ENCODE measurements at regions not wholly inside any gene's neighbourhood (a gene's known extent, or its start where the extent isn't known, plus 50 kb on each side); places are given as distances from the start of the nearest gene placed in this dataset.

DNA sequence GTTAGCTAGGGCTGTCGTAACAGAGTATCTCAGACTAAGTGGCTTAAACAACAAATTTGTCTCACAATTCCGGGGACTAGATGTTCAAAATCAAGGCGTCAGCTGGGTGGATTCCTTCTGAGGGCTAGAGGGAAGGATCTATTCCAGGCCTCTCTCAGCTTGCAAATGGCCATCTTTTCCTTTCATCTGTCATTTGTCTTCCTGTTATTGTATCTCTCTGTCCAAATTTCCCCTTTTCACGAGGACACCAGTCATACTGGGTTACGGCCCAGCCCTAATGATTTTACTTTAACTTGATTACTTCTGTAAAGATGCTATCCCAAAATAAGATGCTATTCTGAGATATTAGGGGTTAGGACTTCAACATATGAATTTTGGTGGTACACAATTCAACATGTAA lies 119.0 kb upstream of the CPSF6 start:
- no peak for DNase-seq
- ATAC-seq = no peak
- Mint-ChIP-seq H3K9me3 (no peaks in the 10 kb centered on the region), H3K4me3 (no peak overlapping the region), H3K27ac (no peak overlapping the region), H3K4me1 (ENCODE audit: low read depth) (no peaks in the 10 kb centered on the region), H3K27me3 (peaks cover 4% of the 10 kb centered on the region), H3K36me3 (ENCODE audit: low read depth) (no peaks in the 10 kb centered on the region)
- TF ChIP-seq, protein P1, sequence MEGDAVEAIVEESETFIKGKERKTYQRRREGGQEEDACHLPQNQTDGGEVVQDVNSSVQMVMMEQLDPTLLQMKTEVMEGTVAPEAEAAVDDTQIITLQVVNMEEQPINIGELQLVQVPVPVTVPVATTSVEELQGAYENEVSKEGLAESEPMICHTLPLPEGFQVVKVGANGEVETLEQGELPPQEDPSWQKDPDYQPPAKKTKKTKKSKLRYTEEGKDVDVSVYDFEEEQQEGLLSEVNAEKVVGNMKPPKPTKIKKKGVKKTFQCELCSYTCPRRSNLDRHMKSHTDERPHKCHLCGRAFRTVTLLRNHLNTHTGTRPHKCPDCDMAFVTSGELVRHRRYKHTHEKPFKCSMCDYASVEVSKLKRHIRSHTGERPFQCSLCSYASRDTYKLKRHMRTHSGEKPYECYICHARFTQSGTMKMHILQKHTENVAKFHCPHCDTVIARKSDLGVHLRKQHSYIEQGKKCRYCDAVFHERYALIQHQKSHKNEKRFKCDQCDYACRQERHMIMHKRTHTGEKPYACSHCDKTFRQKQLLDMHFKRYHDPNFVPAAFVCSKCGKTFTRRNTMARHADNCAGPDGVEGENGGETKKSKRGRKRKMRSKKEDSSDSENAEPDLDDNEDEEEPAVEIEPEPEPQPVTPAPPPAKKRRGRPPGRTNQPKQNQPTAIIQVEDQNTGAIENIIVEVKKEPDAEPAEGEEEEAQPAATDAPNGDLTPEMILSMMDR (IDR thresholded peaks at IDR 0.05) = no peak
- intact Hi-C loops (cut with micrococcal nuclease) = no loop called here
- POLR2A ChIA-PET = no interaction called here
- CTCF ChIA-PET = no interaction called here

DNA sequence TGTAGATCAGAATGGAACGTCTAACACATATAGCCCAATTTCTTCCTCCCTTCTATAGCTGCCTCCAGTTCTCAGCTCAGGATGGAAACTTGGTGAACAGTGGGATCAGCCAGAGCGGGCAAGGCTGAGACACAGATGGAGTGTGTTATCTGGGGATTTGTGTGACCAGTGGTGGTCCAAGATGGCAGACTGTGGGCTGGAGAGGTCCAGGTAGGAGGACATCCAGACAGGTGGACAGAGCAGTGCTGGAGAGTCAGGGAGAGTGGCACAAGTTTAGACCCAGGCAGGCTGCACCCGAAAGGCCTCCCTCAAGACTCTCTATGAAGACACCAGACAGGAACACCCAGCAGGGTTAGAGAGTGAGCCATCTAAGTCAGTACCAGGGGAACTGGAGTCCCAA lies 116.1 kb upstream of the CPSF6 start:
- no peaks in the 10 kb centered on the region for H3K36me3 Mint-ChIP-seq (ENCODE audit: low read depth)
- H3K27ac Mint-ChIP-seq = no peak overlapping the region
- no peaks in the 10 kb centered on the region for H3K9me3 Mint-ChIP-seq
- DNase-seq (no peak), ATAC-seq (no peak)
- ChIA-PET POLR2A (no interaction called here), CTCF (interaction anchor here (1.1 kb wide), 1 partner anchor 22 kb away, joined by 6 read pairs; no protein-coding TSS in a partner anchor)
- H3K27me3 Mint-ChIP-seq = peaks cover 4% of the 10 kb centered on the region
- no peaks in the 10 kb centered on the region for H3K4me1 Mint-ChIP-seq (ENCODE audit: low read depth)
- TF ChIP-seq, protein P1 (IDR thresholded peaks at IDR 0.05) = no peak
- H3K4me3 Mint-ChIP-seq = no peak overlapping the region
- intact Hi-C loops (cut with micrococcal nuclease) = no loop called here

DNA sequence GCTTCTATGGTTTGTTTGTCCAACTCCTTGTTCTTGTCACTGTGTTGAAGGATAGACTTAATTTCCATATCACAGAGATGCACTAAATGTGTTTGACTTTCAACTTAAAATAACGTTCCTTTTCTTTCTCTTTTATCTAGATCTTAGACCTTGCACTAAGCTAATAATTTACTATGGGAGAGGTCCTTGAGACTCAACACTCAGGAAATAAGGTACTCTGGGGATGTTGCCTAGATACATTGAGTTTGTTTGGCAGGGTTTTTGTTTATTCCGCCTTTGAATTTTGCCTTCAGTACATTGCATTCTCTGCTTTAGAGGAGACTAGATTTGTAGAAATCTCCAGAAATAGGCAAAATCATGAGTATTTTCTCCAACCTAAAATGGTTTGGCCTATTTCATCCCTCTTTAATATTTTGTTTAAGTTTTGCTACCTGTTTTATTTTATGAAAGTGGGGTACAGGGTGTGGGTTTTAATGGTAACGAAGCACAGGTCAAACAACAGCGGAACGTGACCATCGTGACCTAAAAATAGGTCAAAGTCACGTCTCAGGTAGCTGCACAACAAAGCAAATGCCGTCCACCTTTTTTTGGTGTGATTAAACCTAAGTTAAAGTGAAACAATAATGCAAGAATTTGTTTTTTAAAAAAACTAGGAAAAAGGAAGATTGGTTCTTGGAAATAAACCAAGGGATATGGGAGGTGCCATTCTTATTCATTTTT lies 115.3 kb upstream of the CPSF6 start:
- ChIA-PET POLR2A (interaction anchor here (0.6 kb wide), 1 partner anchor 33 kb away, joined by 3 read pairs; no protein-coding TSS in a partner anchor), CTCF (no interaction called here)
- TF ChIP-seq, protein P1 (IDR thresholded peaks at IDR 0.05) = no peak
- ATAC-seq (no peak), DNase-seq (no peak)
- Mint-ChIP-seq H3K36me3 (ENCODE audit: low read depth) (no peaks in the 10 kb centered on the region), H3K9me3 (no peaks in the 10 kb centered on the region), H3K27me3 (peaks cover 4% of the 10 kb centered on the region), H3K4me3 (no peak overlapping the region), H3K27ac (no peak overlapping the region), H3K4me1 (ENCODE audit: low read depth) (no peaks in the 10 kb centered on the region)
- intact Hi-C loops (cut with micrococcal nuclease) = no loop called here

DNA sequence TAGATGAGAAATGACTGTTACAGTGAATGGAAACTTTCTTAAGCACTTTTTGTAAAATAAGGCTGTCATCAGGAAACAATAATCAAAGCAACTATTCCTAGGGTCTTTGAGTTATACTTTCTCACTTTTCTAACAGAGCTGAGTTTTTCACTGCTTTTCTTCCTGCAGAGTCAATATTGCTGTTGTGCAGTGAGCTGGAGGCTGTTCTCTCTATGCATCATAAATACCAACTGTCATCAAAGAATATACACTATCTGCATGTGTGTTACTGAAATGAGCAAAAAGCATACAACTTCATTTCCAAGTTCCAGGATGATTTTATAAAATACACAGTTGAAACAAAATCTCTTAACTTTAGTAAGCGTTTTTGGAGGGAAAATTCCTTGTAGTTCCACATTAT lies 110.4 kb upstream of the CPSF6 start:
- Mint-ChIP-seq H3K27me3 (peaks cover 2% of the 10 kb centered on the region), H3K27ac (no peak overlapping the region), H3K4me3 (no peak overlapping the region), H3K4me1 (ENCODE audit: low read depth) (no peaks in the 10 kb centered on the region), H3K36me3 (ENCODE audit: low read depth) (no peaks in the 10 kb centered on the region), H3K9me3 (no peaks in the 10 kb centered on the region)
- intact Hi-C loops (cut with micrococcal nuclease) = no loop called here
- TF ChIP-seq, protein P1 (IDR thresholded peaks at IDR 0.05) = no peak
- DNase-seq (no peak), ATAC-seq (no peak)
- CTCF ChIA-PET = interaction anchor here (1.5 kb wide), 1 partner anchor 125 kb away, joined by 3 read pairs; no protein-coding TSS in a partner anchor
- POLR2A ChIA-PET = no interaction called here

DNA sequence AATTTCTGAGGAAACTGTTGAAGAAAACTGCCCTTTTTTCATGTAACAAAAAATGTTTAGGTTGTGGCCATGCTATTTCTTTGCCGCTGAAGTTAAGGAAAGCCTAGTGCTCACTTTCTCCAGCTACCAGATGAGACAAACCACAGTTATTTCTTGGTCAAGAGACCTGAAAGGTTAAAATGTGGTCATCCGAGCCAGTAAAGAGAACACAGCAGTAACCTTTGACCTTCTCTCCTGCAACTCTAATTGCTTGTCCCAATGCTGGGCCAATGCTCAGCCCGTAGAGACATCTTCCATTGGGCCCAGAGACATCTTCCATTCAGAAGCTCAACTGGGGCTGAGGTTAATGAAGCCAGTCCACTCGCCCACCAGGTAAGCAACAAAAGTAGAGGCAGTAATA lies 109.8 kb upstream of the CPSF6 start:
- peaks cover 2% of the 10 kb centered on the region for H3K27me3 Mint-ChIP-seq

More for the DNA sequence above, 109.8 kb upstream of the CPSF6 start:
- no peak for DNase-seq
- TF ChIP-seq, protein P1 (IDR thresholded peaks at IDR 0.05) = no peak
- H3K9me3 Mint-ChIP-seq = no peaks in the 10 kb centered on the region
- H3K4me1 Mint-ChIP-seq (ENCODE audit: low read depth) = no peaks in the 10 kb centered on the region
- no peak overlapping the region for H3K27ac Mint-ChIP-seq
- ChIA-PET POLR2A (no interaction called here), CTCF (interaction anchor here (1.5 kb wide), 1 partner anchor 124 kb away, joined by 3 read pairs; no protein-coding TSS in a partner anchor)
- intact Hi-C loops (cut with micrococcal nuclease) = no loop called here
- no peaks in the 10 kb centered on the region for H3K36me3 Mint-ChIP-seq (ENCODE audit: low read depth)
- H3K4me3 Mint-ChIP-seq = no peak overlapping the region
- no peak for ATAC-seq
